ENCODE measurements at regions not wholly inside any gene's neighbourhood (a gene's known extent, or its start where the extent isn't known, plus 50 kb on each side); places are given as distances from the start of the nearest gene placed in this dataset.

GRCh38 chr15:85847031-85847430 is 52.3 kb upstream of the KLHL25 start:
- Histone ChIP-seq H3K4me2 (ENCODE audit: low read length) (no peak overlapping the region), H3K36me3 (ENCODE audit: insufficient read depth, low read length) (no peaks in the 10 kb centered on the region), H3K27ac (ENCODE audit: low read depth, low read length) (no peak overlapping the region), H3K9me3 (ENCODE audit: insufficient read depth, low read depth, low read length) (no peaks in the 10 kb centered on the region), H2AFZ (ENCODE audit: low read depth, low read length) (no peak overlapping the region), H3K79me2 (ENCODE audit: insufficient read depth, low read length) (no peaks in the 10 kb centered on the region), H4K20me1 (ENCODE audit: insufficient read depth, low read length) (no peaks in the 10 kb centered on the region), H3K9ac (ENCODE audit: low read length) (no peak overlapping the region), H3K4me3 (ENCODE audit: insufficient read depth, low read depth, low read length) (no peak overlapping the region), H3K4me1 (ENCODE audit: insufficient read depth, low read length) (no peaks in the 10 kb centered on the region), H3K27me3 (ENCODE audit: insufficient read depth, low read length) (peaks cover 10% of the 10 kb centered on the region)
- Mint-ChIP-seq H3K4me1 (ENCODE audit: low read depth, unreplicated experiment) (no peaks in the 10 kb centered on the region), H3K4me3 (ENCODE audit: unreplicated experiment) (no peak overlapping the region), H3K27ac (ENCODE audit: unreplicated experiment) (no peak overlapping the region), H3K27me3 (ENCODE audit: low read depth, unreplicated experiment) (peaks cover 14% of the 10 kb centered on the region), H3K9me3 (ENCODE audit: unreplicated experiment) (no peaks in the 10 kb centered on the region), H3K36me3 (ENCODE audit: low read depth, unreplicated experiment) (no peaks in the 10 kb centered on the region)
- no peak for FAIRE-seq
- DNase-seq (ENCODE audit: low read depth): no peak
- TF ChIP-seq EZH2 (IDR thresholded peaks at IDR 0.05; ENCODE audit: insufficient read depth, low read length): no peak
- TF ChIP-seq, protein P1, sequence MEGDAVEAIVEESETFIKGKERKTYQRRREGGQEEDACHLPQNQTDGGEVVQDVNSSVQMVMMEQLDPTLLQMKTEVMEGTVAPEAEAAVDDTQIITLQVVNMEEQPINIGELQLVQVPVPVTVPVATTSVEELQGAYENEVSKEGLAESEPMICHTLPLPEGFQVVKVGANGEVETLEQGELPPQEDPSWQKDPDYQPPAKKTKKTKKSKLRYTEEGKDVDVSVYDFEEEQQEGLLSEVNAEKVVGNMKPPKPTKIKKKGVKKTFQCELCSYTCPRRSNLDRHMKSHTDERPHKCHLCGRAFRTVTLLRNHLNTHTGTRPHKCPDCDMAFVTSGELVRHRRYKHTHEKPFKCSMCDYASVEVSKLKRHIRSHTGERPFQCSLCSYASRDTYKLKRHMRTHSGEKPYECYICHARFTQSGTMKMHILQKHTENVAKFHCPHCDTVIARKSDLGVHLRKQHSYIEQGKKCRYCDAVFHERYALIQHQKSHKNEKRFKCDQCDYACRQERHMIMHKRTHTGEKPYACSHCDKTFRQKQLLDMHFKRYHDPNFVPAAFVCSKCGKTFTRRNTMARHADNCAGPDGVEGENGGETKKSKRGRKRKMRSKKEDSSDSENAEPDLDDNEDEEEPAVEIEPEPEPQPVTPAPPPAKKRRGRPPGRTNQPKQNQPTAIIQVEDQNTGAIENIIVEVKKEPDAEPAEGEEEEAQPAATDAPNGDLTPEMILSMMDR (IDR thresholded peaks at IDR 0.05; ENCODE audit: insufficient read depth, low read depth, low read length): no peak

GRCh38 chr15:85849946-85850345 is 55.2 kb upstream of the KLHL25 start:
- Mint-ChIP-seq H3K27me3 (ENCODE audit: low read depth, unreplicated experiment) (peaks cover 18% of the 10 kb centered on the region), H3K4me3 (ENCODE audit: unreplicated experiment) (no peak overlapping the region), H3K9me3 (ENCODE audit: unreplicated experiment) (no peaks in the 10 kb centered on the region), H3K4me1 (ENCODE audit: low read depth, unreplicated experiment) (no peaks in the 10 kb centered on the region), H3K27ac (ENCODE audit: unreplicated experiment) (peak overlapping the region; percentile 34), H3K36me3 (ENCODE audit: low read depth, unreplicated experiment) (no peaks in the 10 kb centered on the region)
- Histone ChIP-seq H3K4me2 (ENCODE audit: low read length) (no peak overlapping the region), H3K9ac (ENCODE audit: low read length) (no peak overlapping the region), H3K27ac (ENCODE audit: low read depth, low read length) (no peak overlapping the region), H3K4me1 (ENCODE audit: insufficient read depth, low read length) (no peaks in the 10 kb centered on the region), H3K27me3 (ENCODE audit: insufficient read depth, low read length) (peaks cover 3% of the 10 kb centered on the region), H4K20me1 (ENCODE audit: insufficient read depth, low read length) (no peaks in the 10 kb centered on the region), H3K79me2 (ENCODE audit: insufficient read depth, low read length) (no peaks in the 10 kb centered on the region), H3K4me3 (ENCODE audit: insufficient read depth, low read depth, low read length) (no peak overlapping the region), H3K9me3 (ENCODE audit: insufficient read depth, low read depth, low read length) (no peaks in the 10 kb centered on the region), H3K36me3 (ENCODE audit: insufficient read depth, low read length) (no peaks in the 10 kb centered on the region), H2AFZ (ENCODE audit: low read depth, low read length) (no peak overlapping the region)
- no peak for FAIRE-seq
- no peak for TF ChIP-seq EZH2 (IDR thresholded peaks at IDR 0.05; ENCODE audit: insufficient read depth, low read length)
- TF ChIP-seq, protein P1 (IDR thresholded peaks at IDR 0.05; ENCODE audit: insufficient read depth, low read depth, low read length): no peak
- DNase-seq (ENCODE audit: low read depth): no peak

GRCh38 chr15:85852969-85853368 is 58.2 kb upstream of the KLHL25 start:
- Mint-ChIP-seq H3K4me3 (ENCODE audit: unreplicated experiment) (no peak overlapping the region), H3K27me3 (ENCODE audit: low read depth, unreplicated experiment) (peaks cover 16% of the 10 kb centered on the region), H3K36me3 (ENCODE audit: low read depth, unreplicated experiment) (no peaks in the 10 kb centered on the region), H3K9me3 (ENCODE audit: unreplicated experiment) (no peaks in the 10 kb centered on the region), H3K27ac (ENCODE audit: unreplicated experiment) (no peak overlapping the region), H3K4me1 (ENCODE audit: low read depth, unreplicated experiment) (no peaks in the 10 kb centered on the region)
- Histone ChIP-seq H3K4me2 (ENCODE audit: low read length) (no peak overlapping the region), H4K20me1 (ENCODE audit: insufficient read depth, low read length) (no peaks in the 10 kb centered on the region), H3K4me3 (ENCODE audit: insufficient read depth, low read depth, low read length) (no peak overlapping the region), H3K9ac (ENCODE audit: low read length) (no peak overlapping the region), H3K4me1 (ENCODE audit: insufficient read depth, low read length) (no peaks in the 10 kb centered on the region), H3K27ac (ENCODE audit: low read depth, low read length) (no peak overlapping the region), H3K36me3 (ENCODE audit: insufficient read depth, low read length) (no peaks in the 10 kb centered on the region), H2AFZ (ENCODE audit: low read depth, low read length) (no peak overlapping the region), H3K9me3 (ENCODE audit: insufficient read depth, low read depth, low read length) (no peaks in the 10 kb centered on the region), H3K79me2 (ENCODE audit: insufficient read depth, low read length) (no peaks in the 10 kb centered on the region), H3K27me3 (ENCODE audit: insufficient read depth, low read length) (peaks cover 2% of the 10 kb centered on the region)
- no peak for TF ChIP-seq EZH2 (IDR thresholded peaks at IDR 0.05; ENCODE audit: insufficient read depth, low read length)
- TF ChIP-seq, protein P1 (IDR thresholded peaks at IDR 0.05; ENCODE audit: insufficient read depth, low read depth, low read length): no peak
- FAIRE-seq (no peak), DNase-seq (ENCODE audit: low read depth) (no peak)

All from astrocyte (in vitro differentiated cells and primary cell).